GM18870 (cell line): ENCODE measurements at regions not wholly inside any gene's neighbourhood (a gene's known extent, or its start where the extent isn't known, plus 50 kb on each side); places are given as distances from the start of the nearest gene placed in this dataset.
"Not testable (repeated sequence)": the region's sequence is repeated elsewhere in the genome, so short reads cannot be mapped to it uniquely, and the experiment has no call there.

Source experiments
- ATAC-seq: cut with Tn5 transposase; IDR thresholded peaks from one replicate; pipeline ENCODE4 v1.9.1; 2021; ENCODE audit warnings: moderate library complexity; ENCODE audit not compliant: unreplicated experiment

GRCh38 chr4:173777921-173778320 lies 247.9 kb upstream of the HAND2 start:
- ATAC-seq, result no peak

- ATAC-seq, result no peak
Observed at GRCh38 chr4:173777421-173777820, 247.4 kb upstream of the HAND2 start.

DNA sequence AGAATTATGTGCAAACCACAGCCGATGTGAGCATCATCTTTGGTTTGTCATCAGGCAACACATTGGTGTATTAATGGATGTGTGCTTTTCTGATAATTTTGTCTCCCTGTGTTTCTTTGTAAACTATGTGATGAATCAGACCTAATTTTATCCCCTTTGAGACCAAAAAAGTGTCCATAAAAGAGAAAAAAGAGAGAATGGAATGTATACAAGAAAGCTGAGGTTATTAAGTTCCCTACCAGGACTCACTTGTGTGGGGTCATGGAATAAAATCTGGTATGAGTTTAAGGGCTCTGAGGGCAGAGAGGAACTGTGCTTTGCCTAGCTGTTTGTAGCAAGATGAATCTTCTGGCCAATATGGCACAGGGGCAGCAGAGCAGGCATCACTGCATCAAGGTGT lies 239.5 kb upstream of the HAND2 start:
- ATAC-seq, result no peak

DNA sequence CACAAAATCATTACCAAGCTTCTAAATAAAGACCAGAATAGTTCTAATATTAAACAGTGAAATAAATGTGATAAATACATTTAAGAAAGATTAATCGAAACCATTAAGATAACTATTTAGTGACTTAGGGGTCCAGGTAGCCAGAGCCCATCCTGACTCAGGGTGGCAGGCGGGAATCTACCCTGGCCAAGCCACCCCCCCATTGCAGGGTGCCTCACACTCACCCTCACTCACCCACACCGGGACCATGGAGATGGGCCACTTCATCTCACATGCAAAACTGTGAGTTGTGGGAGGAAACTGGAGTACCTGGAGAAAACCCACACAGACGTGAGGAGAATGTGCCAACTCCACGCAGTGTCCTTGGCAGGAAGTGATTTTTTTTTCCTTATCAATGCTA lies 237.6 kb upstream of the HAND2 start:
- ATAC-seq, result no peak

GRCh38 chr4:173766171-173766600 lies 236.2 kb upstream of the HAND2 start:
- ATAC-seq, result no peak

- ATAC-seq, result no peak
Observed at GRCh38 chr4:173765751-173766150, 235.7 kb upstream of the HAND2 start.

DNA sequence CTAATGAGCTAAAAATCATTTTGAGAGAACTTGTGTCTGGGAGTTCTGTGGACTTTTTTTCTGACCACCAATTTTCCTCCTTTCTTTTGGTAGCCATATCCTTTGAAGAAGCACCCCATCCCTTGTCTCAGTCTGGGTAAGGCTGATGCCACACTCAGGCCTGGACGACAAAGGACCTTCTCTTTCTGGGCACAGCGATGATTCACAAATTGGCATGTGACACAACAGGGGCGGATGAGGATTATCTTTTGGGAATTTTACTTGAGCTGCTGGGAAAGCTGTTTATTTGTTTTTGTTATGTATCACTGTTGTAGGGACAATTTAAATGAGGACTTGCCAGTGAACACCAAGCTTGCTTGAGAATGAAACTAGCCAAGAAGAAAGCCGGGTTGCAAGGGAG lies 233.4 kb upstream of the HAND2 start:
- ATAC-seq, result no peak

DNA sequence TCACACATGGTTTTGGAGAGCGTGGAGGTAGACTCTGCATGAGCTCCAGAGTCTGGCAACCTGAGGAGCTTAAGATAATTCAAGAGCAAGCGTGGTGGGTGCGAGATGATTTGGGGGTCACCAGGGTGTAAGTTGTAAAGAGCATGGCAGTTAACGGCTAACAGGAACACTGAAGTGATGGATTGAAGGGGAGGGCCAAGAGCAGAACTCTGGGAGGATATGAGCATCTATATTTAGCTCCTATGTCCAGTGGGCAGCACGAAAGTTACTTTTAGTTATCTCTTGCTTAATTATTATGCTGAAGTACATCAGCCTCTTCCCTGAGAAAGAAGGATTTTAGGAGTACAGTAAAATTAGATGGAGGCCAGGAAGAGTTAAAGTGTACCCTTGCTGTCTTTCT lies 231.9 kb upstream of the HAND2 start:
- ATAC-seq, result no peak

DNA sequence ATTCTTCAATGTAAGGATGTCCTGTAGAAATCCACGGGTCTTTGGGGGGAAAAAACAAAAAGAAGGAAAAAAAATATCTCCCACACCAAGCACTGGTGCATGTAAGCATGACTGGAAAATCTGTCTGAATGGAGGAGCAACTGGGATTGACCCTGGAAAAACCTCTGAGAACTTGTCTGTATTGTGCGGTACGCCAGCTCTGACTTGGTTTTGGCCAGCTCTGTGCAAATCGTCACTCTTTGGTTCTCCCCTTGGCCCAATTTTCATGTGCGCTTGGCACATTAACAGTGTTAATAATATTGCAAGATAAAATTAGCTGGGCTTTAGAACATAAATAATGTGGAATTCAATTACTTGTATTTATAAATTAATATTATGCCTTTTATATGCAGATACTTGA lies 231.2 kb upstream of the HAND2 start:
- ATAC-seq, result no peak

DNA sequence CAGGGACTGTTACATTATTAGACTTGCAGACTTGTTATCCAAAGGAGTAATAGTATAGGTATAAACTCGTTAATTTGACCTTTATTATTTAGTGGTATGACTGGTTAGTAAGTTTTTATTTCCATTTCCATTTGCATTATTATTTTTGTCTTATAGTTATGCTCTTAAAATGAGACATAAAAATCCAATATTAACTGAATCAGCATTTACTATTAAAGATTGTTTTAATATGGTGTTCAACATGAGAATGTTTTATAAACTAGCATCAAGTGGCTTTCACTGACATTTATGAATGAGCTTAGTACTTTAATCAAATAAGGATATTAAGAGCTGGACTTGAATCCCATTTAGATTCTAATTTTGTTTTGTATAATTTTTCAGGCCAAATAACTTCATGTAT lies 228.1 kb upstream of the HAND2 start:
- ATAC-seq, result no peak

DNA sequence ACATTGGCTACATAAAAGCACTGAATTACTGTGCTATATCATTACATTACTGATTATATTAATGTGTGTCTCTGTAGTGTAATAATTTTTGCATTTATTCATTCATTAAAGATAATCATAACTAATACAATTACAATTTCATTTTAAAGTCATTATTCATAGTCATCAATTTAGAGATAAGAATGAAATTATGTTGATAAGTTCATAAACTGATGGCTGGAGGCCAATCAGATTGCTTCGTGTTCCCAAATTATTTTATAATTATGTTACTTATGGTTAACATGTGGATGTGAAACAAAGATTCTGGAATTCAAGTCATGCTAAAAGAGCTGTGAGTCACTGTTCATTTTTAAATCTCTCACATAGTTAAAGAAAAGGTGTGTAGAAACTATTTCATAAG lies 223.4 kb upstream of the HAND2 start:
- no peak for ATAC-seq

DNA sequence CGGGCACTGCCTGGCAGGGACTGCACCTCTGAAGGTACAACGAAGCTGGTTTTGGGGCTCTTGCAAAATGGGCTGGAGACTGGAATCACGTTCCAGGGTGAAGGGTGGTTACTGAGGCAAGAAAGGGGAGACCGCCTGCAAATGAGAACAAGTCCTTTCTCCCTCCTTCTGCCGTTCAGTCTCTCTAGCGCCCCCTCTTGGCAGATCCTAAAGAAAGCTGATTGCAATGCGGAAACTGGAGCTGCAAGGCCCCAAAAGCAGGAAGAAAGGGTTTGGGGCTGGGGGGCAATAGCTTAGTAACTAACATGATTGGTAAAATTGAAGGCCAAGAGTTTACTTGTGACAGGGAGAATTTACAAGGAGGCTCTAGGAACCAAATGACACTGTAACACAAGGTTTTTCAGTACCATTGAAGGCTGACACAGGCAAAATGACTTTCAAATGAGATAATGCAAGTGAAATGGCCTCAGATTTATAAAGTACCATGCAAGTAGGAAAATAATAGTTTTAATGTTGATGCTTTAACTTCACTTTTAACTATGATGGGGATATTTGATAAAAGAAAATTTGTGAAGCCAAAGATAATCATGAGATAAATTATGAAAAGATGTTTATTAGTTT lies 222.7 kb upstream of the HAND2 start:
- no peak for ATAC-seq

- no peak for ATAC-seq
Observed at GRCh38 chr4:173748353-173748752, 218.3 kb upstream of the HAND2 start.

GRCh38 chr4:173747537-173748257 lies 217.7 kb upstream of the HAND2 start:
- no peak for ATAC-seq

GRCh38 chr4:173746424-173746823 lies 216.4 kb upstream of the HAND2 start:
- no peak for ATAC-seq

DNA sequence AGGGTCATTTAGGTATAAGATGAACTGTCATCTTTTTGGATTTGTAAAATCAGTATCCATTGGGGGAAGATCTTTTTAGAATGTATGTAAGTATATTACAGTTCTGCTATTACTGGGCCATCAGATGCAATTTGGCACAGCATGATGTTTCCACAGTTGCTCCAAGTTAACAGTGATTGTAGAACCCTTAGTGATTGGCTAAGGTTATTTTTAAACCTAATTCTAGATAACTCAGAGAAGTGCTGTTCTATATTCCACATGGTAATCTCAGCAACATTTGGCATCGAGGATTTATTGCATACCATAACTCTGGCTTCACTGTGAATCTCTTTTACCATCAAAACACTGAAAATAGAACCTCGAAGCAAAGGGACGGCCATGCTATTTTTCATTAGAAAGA lies 215.7 kb upstream of the HAND2 start:
- no peak for ATAC-seq

DNA sequence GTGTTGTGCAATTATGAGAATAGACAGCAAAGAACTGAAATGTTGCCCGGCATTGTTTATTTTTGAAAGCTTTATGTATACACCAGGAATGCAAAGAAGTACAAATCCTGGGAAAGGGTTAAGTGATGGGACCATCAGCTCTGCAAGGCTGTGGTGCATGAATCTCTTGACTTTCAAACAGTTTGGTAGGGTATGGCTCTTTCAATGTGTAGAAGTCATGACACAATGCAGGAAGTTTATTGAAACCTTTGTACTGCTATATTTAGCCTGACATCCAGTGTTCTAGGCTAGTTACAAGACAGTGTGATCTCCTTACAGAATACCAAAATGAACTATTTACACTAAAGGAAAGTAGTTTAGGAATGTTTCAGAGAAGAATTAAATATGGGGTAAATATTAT lies 206.8 kb upstream of the HAND2 start:
- no peak for ATAC-seq

DNA sequence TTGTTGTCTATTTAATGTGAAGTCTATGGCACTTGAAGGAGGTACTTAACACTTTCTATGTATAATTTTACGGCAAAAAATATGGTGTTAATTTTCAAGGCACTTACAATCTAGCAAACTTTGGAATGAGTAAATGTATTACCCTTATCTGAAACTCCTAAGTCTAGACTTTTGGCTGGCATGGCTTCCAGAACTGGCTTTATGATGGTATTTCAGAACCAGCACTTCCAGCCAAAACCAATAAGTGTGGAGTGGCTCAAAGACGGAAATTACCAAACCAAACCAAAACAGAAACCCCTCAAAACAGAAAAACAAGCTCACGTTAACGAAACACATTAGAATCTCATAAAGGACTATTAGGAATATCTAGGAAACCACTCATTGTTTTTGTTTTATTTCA lies 205.6 kb upstream of the HAND2 start:
- no peak for ATAC-seq

GRCh38 chr4:173735049-173735448 lies 205.0 kb upstream of the HAND2 start:
- ATAC-seq, result no peak

DNA sequence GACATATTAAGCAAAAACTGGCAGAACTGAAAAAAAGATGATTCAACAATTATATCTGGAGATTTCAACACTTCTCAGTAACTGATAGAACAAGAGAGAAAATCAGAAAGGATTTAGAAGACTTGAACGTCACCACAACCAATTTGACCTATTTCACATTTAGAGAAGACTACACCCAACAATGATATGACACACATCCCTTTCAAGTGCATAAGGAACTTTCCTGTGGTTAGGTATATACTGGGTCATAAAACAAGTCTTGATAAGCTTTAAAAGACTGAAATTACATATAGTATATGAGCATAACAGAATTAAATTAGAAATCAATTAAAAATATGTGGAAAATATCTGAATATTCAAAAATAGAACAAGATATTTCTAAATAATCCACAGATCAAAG lies 201.2 kb upstream of the HAND2 start:
- no peak for ATAC-seq

DNA sequence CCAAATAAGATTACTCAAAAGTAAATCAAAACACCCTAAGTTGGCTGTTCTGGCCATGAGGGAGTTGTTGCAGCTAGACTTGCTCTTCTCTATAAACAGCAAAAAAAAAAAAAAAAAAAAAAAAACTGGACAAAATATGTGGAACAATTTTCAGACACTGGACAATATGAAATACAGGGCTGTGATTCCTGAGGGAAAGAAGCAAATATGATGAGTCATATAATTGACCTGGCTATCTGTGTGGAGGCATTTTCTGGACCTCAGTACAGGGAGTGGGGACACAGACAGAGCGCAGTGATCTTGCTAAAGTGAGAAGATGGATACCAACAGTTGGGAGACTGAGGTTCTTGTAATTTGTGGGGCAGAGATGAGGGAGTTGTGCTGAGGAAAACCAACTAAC lies 192.0 kb upstream of the HAND2 start:
- no peak for ATAC-seq

- ATAC-seq, result not testable (repeated sequence)
Observed at GRCh38 chr4:173718504-173718903, 188.5 kb upstream of the HAND2 start.

- ATAC-seq, result no peak
Observed at GRCh38 chr4:173717581-173717980, 187.6 kb upstream of the HAND2 start.
